ENCODE measurements at regions not wholly inside any gene's neighbourhood (a gene's known extent, or its start where the extent isn't known, plus 50 kb on each side); places are given as distances from the start of the nearest gene placed in this dataset.

- TF ChIP-seq CTCF (conservative IDR thresholded peaks at IDR 0.05; ENCODE audit: low read depth, low read length) (no peak), EZH2 (IDR thresholded peaks at IDR 0.05; ENCODE audit: borderline replicate concordance, low read depth, low read length, poor library complexity, severe bottlenecking) (no peak)
These were observed 1289.1 kb downstream of the OLFM4 start for GRCh38 chr13:54317722-54318121.
